HepG2 (cell line): ENCODE measurements at regions not wholly inside any gene's neighbourhood (a gene's known extent, or its start where the extent isn't known, plus 50 kb on each side); places are given as distances from the start of the nearest gene placed in this dataset.
A peak's percentile ranks its signal among the peaks of the same experiment; 100 is the strongest.

Experiments used
- EED ChIP-seq: sonication (generic); formaldehyde crosslinking; IDR thresholded peaks from 2 replicates; pipeline ENCODE4 v1.5.0; 2020; ENCODE audit warnings: mild to moderate bottlenecking, missing genetic modification reagents
- ELF3 ChIP-seq: IDR thresholded peaks from 2 replicates; pipeline ENCODE4 v1.6.1; 2016; ENCODE audit warnings: missing genetic modification reagents, missing compliant biosample characterization
- GABPA ChIP-seq, 2 experiments: IDR thresholded peaks; 2 replicates each; pipeline ENCODE4 v1.6.1; 2011 to 2016; ENCODE audit warnings: low read depth in 2 of 2, low read length in 1 of 2, missing biosample characterization in 1 of 2, missing genetic modification characterization in 1 of 2
- MAFF ChIP-seq: IDR thresholded peaks from 2 replicates; pipeline ENCODE4 v1.6.1; 2011; ENCODE audit warnings: low read depth, low read length, improper control_type of control experiment
- MED13 ChIP-seq: sonication (generic); formaldehyde crosslinking; IDR thresholded peaks from 2 replicates; pipeline ENCODE4 v1.5.0; 2020; ENCODE audit warnings: missing genetic modification reagents
- TBL1XR1 ChIP-seq: fragments of 150-350 bp; IDR thresholded peaks from 2 replicates; pipeline ENCODE4 v1.6.1; 2014; ENCODE audit warnings: borderline replicate concordance, low read length; ENCODE audit not compliant: partially characterized antibody
- TP53 ChIP-seq: sonication (generic); formaldehyde crosslinking; conservative IDR thresholded peaks from 2 replicates; pipeline ENCODE4 v1.4.0; 2020; ENCODE audit warnings: missing genetic modification reagents
- ZBTB8A ChIP-seq: sonication (generic); formaldehyde crosslinking; IDR thresholded peaks from 2 replicates; pipeline ENCODE4 v1.4.0; 2020; ENCODE audit warnings: mild to moderate bottlenecking, low read depth, missing genetic modification reagents, borderline replicate concordance
- ZNF329 ChIP-seq: sonication (generic); formaldehyde crosslinking; IDR thresholded peaks from 2 replicates; pipeline ENCODE4 v1.9.0; 2021; ENCODE audit warnings: low read depth, mild to moderate bottlenecking, missing genetic modification reagents
- ZNF543 ChIP-seq: sonication (generic); formaldehyde crosslinking; IDR thresholded peaks from 2 replicates; pipeline ENCODE4 v1.4.0; 2020; ENCODE audit warnings: mild to moderate bottlenecking, missing genetic modification reagents
- ZSCAN22 ChIP-seq: sonication (generic); formaldehyde crosslinking; IDR thresholded peaks from 2 replicates; pipeline ENCODE4 v1.4.0; 2020; ENCODE audit warnings: mild to moderate bottlenecking, missing genetic modification reagents
- TF ChIP-seq, protein P1 (sequence below): sonication (generic); formaldehyde crosslinking; IDR thresholded peaks from 2 replicates; pipeline ENCODE4 v1.5.1; 2020; ENCODE audit warnings: missing genetic modification reagents, mild to moderate bottlenecking, borderline replicate concordance
- TF ChIP-seq, protein P2 (sequence below): sonication (generic); formaldehyde crosslinking; IDR thresholded peaks from 2 replicates; pipeline ENCODE4 v1.4.0; 2020; ENCODE audit warnings: mild to moderate bottlenecking, missing genetic modification reagents
- TF ChIP-seq, protein P3 (sequence below): sonication (generic); formaldehyde crosslinking; IDR thresholded peaks from 2 replicates; pipeline ENCODE4 v1.5.0; 2020; ENCODE audit warnings: mild to moderate bottlenecking, missing genetic modification reagents
- TF ChIP-seq, protein P4 (sequence below): sonication (generic); formaldehyde crosslinking; IDR thresholded peaks from 2 replicates; pipeline ENCODE4 v1.5.1; 2020; ENCODE audit warnings: mild to moderate bottlenecking, missing genetic modification reagents, moderate library complexity
- TF ChIP-seq, protein P5 (sequence below): sonication (generic); formaldehyde crosslinking; IDR thresholded peaks from 2 replicates; pipeline ENCODE4 v1.5.1; 2020; ENCODE audit warnings: mild to moderate bottlenecking, missing genetic modification reagents, borderline replicate concordance

DNA sequence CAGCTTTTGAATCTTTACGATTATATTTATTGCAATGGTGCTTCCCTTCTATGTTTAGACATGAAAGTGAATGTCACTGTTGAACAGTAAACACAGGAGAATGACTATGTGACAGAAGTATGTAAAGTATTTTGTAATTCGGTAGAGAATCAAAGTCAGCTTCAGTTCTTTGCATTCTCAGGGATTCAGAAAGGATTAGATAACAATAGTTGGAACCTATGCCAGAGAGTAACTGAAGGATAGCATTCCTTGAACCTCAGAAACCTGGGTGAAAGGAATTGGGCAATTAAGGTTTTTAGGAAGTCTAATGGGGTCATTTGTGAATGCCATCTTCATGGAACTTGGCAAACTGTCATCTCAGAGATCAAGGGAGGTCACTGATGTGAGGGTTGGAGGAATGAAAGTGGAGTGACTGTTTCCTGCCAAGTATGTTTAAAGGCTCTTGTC lies 305.3 kb upstream of the DDHD1 start (continued):
- TF ChIP-seq, protein P1, sequence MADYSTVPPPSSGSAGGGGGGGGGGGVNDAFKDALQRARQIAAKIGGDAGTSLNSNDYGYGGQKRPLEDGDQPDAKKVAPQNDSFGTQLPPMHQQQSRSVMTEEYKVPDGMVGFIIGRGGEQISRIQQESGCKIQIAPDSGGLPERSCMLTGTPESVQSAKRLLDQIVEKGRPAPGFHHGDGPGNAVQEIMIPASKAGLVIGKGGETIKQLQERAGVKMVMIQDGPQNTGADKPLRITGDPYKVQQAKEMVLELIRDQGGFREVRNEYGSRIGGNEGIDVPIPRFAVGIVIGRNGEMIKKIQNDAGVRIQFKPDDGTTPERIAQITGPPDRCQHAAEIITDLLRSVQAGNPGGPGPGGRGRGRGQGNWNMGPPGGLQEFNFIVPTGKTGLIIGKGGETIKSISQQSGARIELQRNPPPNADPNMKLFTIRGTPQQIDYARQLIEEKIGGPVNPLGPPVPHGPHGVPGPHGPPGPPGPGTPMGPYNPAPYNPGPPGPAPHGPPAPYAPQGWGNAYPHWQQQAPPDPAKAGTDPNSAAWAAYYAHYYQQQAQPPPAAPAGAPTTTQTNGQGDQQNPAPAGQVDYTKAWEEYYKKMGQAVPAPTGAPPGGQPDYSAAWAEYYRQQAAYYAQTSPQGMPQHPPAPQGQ (CRISPR knock-in tag) = no peak
- no peak for TF ChIP-seq TP53 (CRISPR knock-in tag)
- TF ChIP-seq EED = no peak
- TF ChIP-seq, protein P2, sequence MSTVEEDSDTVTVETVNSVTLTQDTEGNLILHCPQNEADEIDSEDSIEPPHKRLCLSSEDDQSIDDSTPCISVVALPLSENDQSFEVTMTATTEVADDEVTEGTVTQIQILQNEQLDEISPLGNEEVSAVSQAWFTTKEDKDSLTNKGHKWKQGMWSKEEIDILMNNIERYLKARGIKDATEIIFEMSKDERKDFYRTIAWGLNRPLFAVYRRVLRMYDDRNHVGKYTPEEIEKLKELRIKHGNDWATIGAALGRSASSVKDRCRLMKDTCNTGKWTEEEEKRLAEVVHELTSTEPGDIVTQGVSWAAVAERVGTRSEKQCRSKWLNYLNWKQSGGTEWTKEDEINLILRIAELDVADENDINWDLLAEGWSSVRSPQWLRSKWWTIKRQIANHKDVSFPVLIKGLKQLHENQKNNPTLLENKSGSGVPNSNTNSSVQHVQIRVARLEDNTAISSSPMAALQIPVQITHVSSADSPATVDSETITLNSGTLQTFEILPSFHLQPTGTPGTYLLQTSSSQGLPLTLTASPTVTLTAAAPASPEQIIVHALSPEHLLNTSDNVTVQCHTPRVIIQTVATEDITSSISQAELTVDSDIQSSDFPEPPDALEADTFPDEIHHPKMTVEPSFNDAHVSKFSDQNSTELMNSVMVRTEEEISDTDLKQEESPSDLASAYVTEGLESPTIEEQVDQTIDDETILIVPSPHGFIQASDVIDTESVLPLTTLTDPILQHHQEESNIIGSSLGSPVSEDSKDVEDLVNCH (CRISPR knock-in tag) = no peak
- TF ChIP-seq TBL1XR1 = peak; percentile 67
- no peak for TF ChIP-seq ZBTB8A (CRISPR knock-in tag)
- TF ChIP-seq ZNF543 (CRISPR knock-in tag) = no peak
- no peak for TF ChIP-seq MAFF
- TF ChIP-seq, protein P3, sequence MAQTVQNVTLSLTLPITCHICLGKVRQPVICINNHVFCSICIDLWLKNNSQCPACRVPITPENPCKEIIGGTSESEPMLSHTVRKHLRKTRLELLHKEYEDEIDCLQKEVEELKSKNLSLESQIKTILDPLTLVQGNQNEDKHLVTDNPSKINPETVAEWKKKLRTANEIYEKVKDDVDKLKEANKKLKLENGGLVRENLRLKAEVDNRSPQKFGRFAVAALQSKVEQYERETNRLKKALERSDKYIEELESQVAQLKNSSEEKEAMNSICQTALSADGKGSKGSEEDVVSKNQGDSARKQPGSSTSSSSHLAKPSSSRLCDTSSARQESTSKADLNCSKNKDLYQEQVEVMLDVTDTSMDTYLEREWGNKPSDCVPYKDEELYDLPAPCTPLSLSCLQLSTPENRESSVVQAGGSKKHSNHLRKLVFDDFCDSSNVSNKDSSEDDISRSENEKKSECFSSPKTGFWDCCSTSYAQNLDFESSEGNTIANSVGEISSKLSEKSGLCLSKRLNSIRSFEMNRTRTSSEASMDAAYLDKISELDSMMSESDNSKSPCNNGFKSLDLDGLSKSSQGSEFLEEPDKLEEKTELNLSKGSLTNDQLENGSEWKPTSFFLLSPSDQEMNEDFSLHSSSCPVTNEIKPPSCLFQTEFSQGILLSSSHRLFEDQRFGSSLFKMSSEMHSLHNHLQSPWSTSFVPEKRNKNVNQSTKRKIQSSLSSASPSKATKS (CRISPR knock-in tag) = no peak
- peak; percentile 68; the same call in 1 of the 2 replicates for TF ChIP-seq MED13
- no peak for TF ChIP-seq GABPA (IDR thresholded peaks at IDR 0.05; ENCODE audit: low read depth, low read length)
- 0 out of 2 replicates have a peak, but pooled peaks have one; percentile 17 for TF ChIP-seq GABPA (CRISPR knock-in tag; IDR thresholded peaks at IDR 0.05; ENCODE audit: low read depth)
- TF ChIP-seq, protein P4, sequence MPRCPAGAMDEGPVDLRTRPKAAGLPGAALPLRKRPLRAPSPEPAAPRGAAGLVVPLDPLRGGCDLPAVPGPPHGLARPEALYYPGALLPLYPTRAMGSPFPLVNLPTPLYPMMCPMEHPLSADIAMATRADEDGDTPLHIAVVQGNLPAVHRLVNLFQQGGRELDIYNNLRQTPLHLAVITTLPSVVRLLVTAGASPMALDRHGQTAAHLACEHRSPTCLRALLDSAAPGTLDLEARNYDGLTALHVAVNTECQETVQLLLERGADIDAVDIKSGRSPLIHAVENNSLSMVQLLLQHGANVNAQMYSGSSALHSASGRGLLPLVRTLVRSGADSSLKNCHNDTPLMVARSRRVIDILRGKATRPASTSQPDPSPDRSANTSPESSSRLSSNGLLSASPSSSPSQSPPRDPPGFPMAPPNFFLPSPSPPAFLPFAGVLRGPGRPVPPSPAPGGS (CRISPR knock-in tag) = no peak
- TF ChIP-seq ZNF329 (CRISPR knock-in tag) = no peak
- TF ChIP-seq ZSCAN22 (CRISPR knock-in tag) = no peak
- TF ChIP-seq, protein P5, sequence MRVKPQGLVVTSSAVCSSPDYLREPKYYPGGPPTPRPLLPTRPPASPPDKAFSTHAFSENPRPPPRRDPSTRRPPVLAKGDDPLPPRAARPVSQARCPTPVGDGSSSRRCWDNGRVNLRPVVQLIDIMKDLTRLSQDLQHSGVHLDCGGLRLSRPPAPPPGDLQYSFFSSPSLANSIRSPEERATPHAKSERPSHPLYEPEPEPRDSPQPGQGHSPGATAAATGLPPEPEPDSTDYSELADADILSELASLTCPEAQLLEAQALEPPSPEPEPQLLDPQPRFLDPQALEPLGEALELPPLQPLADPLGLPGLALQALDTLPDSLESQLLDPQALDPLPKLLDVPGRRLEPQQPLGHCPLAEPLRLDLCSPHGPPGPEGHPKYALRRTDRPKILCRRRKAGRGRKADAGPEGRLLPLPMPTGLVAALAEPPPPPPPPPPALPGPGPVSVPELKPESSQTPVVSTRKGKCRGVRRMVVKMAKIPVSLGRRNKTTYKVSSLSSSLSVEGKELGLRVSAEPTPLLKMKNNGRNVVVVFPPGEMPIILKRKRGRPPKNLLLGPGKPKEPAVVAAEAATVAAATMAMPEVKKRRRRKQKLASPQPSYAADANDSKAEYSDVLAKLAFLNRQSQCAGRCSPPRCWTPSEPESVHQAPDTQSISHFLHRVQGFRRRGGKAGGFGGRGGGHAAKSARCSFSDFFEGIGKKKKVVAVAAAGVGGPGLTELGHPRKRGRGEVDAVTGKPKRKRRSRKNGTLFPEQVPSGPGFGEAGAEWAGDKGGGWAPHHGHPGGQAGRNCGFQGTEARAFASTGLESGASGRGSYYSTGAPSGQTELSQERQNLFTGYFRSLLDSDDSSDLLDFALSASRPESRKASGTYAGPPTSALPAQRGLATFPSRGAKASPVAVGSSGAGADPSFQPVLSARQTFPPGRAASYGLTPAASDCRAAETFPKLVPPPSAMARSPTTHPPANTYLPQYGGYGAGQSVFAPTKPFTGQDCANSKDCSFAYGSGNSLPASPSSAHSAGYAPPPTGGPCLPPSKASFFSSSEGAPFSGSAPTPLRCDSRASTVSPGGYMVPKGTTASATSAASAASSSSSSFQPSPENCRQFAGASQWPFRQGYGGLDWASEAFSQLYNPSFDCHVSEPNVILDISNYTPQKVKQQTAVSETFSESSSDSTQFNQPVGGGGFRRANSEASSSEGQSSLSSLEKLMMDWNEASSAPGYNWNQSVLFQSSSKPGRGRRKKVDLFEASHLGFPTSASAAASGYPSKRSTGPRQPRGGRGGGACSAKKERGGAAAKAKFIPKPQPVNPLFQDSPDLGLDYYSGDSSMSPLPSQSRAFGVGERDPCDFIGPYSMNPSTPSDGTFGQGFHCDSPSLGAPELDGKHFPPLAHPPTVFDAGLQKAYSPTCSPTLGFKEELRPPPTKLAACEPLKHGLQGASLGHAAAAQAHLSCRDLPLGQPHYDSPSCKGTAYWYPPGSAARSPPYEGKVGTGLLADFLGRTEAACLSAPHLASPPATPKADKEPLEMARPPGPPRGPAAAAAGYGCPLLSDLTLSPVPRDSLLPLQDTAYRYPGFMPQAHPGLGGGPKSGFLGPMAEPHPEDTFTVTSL (CRISPR knock-in tag) = peak; percentile 85; the same call in 1 of the 2 replicates
- TF ChIP-seq ELF3 (CRISPR knock-in tag) = peak; percentile 90
